NCI-H2081 (cell line): ENCODE measurements at regions not wholly inside any gene's neighbourhood (a gene's known extent, or its start where the extent isn't known, plus 50 kb on each side); places are given as distances from the start of the nearest gene placed in this dataset.

Experiments used
- DNase-seq, 2 experiments: peaks; one replicate each; lab custom pipeline; 2025; lab: John Stamatoyannopoulos, UW

GRCh38 chr2:128578406-128579390 is 260.0 kb upstream of the HS6ST1 start:
- no peak for DNase-seq

GRCh38 chr2:128579825-128580224 is 261.2 kb upstream of the HS6ST1 start:
- DNase-seq, result no peak

- DNase-seq, result no peak
Observed at GRCh38 chr2:128580988-128581848, 262.6 kb upstream of the HS6ST1 start.

GRCh38 chr2:128581849-128582244 is 263.2 kb upstream of the HS6ST1 start:
- no peak for DNase-seq

GRCh38 chr2:128584296-128584890 is 265.7 kb upstream of the HS6ST1 start:
- DNase-seq, result no peak

- no peak for DNase-seq
Observed at GRCh38 chr2:128585706-128586105, 267.0 kb upstream of the HS6ST1 start.

- no peak for DNase-seq
Observed at GRCh38 chr2:128589681-128590080, 271.0 kb upstream of the HS6ST1 start.

- DNase-seq, result no peak
Observed at GRCh38 chr2:128590309-128591021, 271.8 kb upstream of the HS6ST1 start.

- DNase-seq, result no peak
Observed at GRCh38 chr2:128591022-128591860, 272.6 kb upstream of the HS6ST1 start.

- no peak for DNase-seq
Observed at GRCh38 chr2:128591861-128592822, 273.5 kb upstream of the HS6ST1 start.

- DNase-seq, result no peak
Observed at GRCh38 chr2:128593518-128593878, 274.8 kb upstream of the HS6ST1 start.

GRCh38 chr2:128593879-128594650 is 275.4 kb upstream of the HS6ST1 start:
- DNase-seq, result no peak

GRCh38 chr2:128594651-128594910 is 275.9 kb upstream of the HS6ST1 start:
- DNase-seq, result no peak

- DNase-seq, result peak; percentile 77 to 90
Observed at GRCh38 chr2:128594953-128595677, 276.4 kb upstream of the HS6ST1 start.

GRCh38 chr2:128595763-128596395 is 277.2 kb upstream of the HS6ST1 start:
- DNase-seq, result no peak

GRCh38 chr2:128596396-128597120 is 277.9 kb upstream of the HS6ST1 start:
- DNase-seq, result no peak

- DNase-seq, result no peak
Observed at GRCh38 chr2:128597121-128597762, 278.6 kb upstream of the HS6ST1 start.
